HCT116 (cell line): ENCODE measurements at regions not wholly inside any gene's neighbourhood (a gene's known extent, or its start where the extent isn't known, plus 50 kb on each side); places are given as distances from the start of the nearest gene placed in this dataset.

Experiments
- ATAC-seq: fragments of 200-7000 bp; cut with Tn5 transposase; 2 replicates; pipeline ENCODE4 v1.9.1; 2020; ENCODE audit warnings: mild to moderate bottlenecking, moderate library complexity
- BruUV-seq: library from RNA; stranded (reverse); fragments of 400-500 nt; replicated peaks from 2 replicates; lab custom pipeline; 2021; lab: Mats Ljungman, UMichigan
- CTCF ChIA-PET: fragments of 300-600 bp; sonication (Branson Sonifier 250); formaldehyde crosslinking; loops from one replicate; lab custom pipeline; 2021; ENCODE audit warnings: antibody characterized with exemption; lab: Charles Lee
- POLR2A ChIA-PET: fragments of 300-600, 350-600 bp; sonication (Branson Sonifier 250); formaldehyde crosslinking; loops from one replicate; lab custom pipeline; 2021; ENCODE audit warnings: antibody characterized with exemption; lab: Charles Lee
- RAD21 ChIA-PET, 2 experiments: fragments of 300-600 bp; sonication (Branson Sonifier 250); formaldehyde crosslinking; loops; one replicate each; lab custom pipeline; 2023; ENCODE audit warnings: low total read pairs in 2 of 2; ENCODE audit not compliant: uncharacterized antibody in 2 of 2, unreplicated experiment in 2 of 2, low non-redundant PET in 1 of 2; lab: Charles Lee
- DNase-seq: peaks from one replicate; pipeline ENCODE4 v3.0.0-alpha.2; 2010; ENCODE audit warnings: low read depth, low spot score
- H2AFZ ChIP-seq: fragments of 200-600 bp; shearing (Covaris generic), sonication (generic); 2 replicates; pipeline ENCODE4 v1.6.1; 2017; ENCODE audit warnings: low read depth, mixed run types, mixed read lengths, antibody characterized with exemption, low read length; ENCODE audit not compliant: poor library complexity, severe bottlenecking
- H3K27ac ChIP-seq: 2 replicates; pipeline ENCODE4 v1.5.1; 2012; ENCODE audit warnings: low read depth, low read length
- H3K27me3 ChIP-seq: fragments of 200-600 bp; sonication (generic); 2 replicates; pipeline ENCODE4 v1.6.1; 2016; ENCODE audit warnings: mixed run types, low read length, mixed read lengths; ENCODE audit not compliant: insufficient read depth
- H3K36me3 ChIP-seq, 2 experiments: fragments of 200-500 bp in 1 of 2; fragments of 200-600 bp in 1 of 2; sonication (Bioruptor generic) in 1 of 2; sonication (generic) in 1 of 2; 2 replicates each; pipeline versions ENCODE4 v1.5.1 to v1.6.1; 2014 to 2016; ENCODE audit warnings: low read length in 2 of 2, inconsistent platforms in 1 of 2, mixed read lengths in 1 of 2, mixed run types in 1 of 2; ENCODE audit not compliant: insufficient read depth in 2 of 2, control insufficient read depth in 1 of 2
- H3K4me1 ChIP-seq, 2 experiments: fragments of 200-600 bp in 1 of 2; sonication (generic) in 1 of 2; 2 replicates each; pipeline versions ENCODE4 v1.5.1 to v1.6.1; 2012 to 2017; ENCODE audit warnings: low read length in 2 of 2, inconsistent platforms in 1 of 2, mild to moderate bottlenecking in 1 of 2, mixed read lengths in 1 of 2, mixed run types in 1 of 2, moderate library complexity in 1 of 2; ENCODE audit not compliant: insufficient read depth in 2 of 2, control insufficient read depth in 1 of 2
- H3K4me2 ChIP-seq: fragments of 200-600 bp; sonication (generic); 2 replicates; pipeline ENCODE4 v1.6.1; 2017; ENCODE audit warnings: mixed run types, low read length, mixed read lengths
- H3K4me3 ChIP-seq, 2 experiments: fragments of 200-600 bp in 1 of 2; sonication (generic) in 1 of 2; replicated peaks in 1 of 2; 2 replicates each; pipeline ENCODE4 v1.5.1; 2011 to 2016; ENCODE audit warnings: low read length in 2 of 2, control low read depth in 1 of 2, low read depth in 1 of 2, mild to moderate bottlenecking in 1 of 2, mixed read lengths in 1 of 2, mixed run types in 1 of 2
- H3K79me2 ChIP-seq: fragments of 200-600 bp; sonication (generic); 2 replicates; pipeline ENCODE4 v1.6.1; 2017; ENCODE audit warnings: mild to moderate bottlenecking, mixed run types, low read length, moderate library complexity, mixed read lengths; ENCODE audit not compliant: insufficient read depth
- H3K9ac ChIP-seq: fragments of 200-600 bp; sonication (generic); 2 replicates; pipeline ENCODE4 v1.6.1; 2016; ENCODE audit warnings: low read length, mixed read lengths
- H3K9me2 ChIP-seq: fragments of 200-600 bp; sonication (generic), shearing (Covaris generic); 2 replicates; pipeline ENCODE4 v1.6.1; 2017; ENCODE audit warnings: mixed run types, mild to moderate bottlenecking, moderate library complexity; ENCODE audit not compliant: insufficient read depth
- H3K9me3 ChIP-seq, 2 experiments: fragments of 200-500 bp in 1 of 2; fragments of 200-600 bp in 1 of 2; sonication (Bioruptor generic) in 1 of 2; sonication (generic) in 1 of 2; 2 replicates each; pipeline ENCODE4 v1.6.1; 2014 to 2017; ENCODE audit warnings: low read length in 2 of 2, mixed read lengths in 2 of 2, inconsistent platforms in 1 of 2, low read depth in 1 of 2, mild to moderate bottlenecking in 1 of 2, mixed run types in 1 of 2, moderate library complexity in 1 of 2; ENCODE audit not compliant: control insufficient read depth in 1 of 2, insufficient read depth in 1 of 2
- H4K20me1 ChIP-seq: fragments of 200-600 bp; sonication (generic), shearing (Covaris generic); 2 replicates; pipeline ENCODE4 v1.6.1; 2017; ENCODE audit warnings: mixed run types, mild to moderate bottlenecking, moderate library complexity; ENCODE audit not compliant: insufficient read depth
- CEBPB ChIP-seq: IDR thresholded peaks from 2 replicates; pipeline ENCODE4 v1.6.1; 2012; ENCODE audit warnings: low read depth
- EGR1 ChIP-seq: IDR thresholded peaks from 2 replicates; pipeline ENCODE4 v1.6.1; 2012; ENCODE audit warnings: low read depth
- EZH2phosphoT487 ChIP-seq: fragments of 200-600 bp; IDR thresholded peaks from 2 replicates; pipeline ENCODE4 v1.6.1; 2018; ENCODE audit warnings: antibody characterized with exemption, borderline replicate concordance
- RAD21 ChIP-seq: IDR thresholded peaks from 2 replicates; pipeline ENCODE4 v1.6.1; 2012; ENCODE audit warnings: low read depth, mild to moderate bottlenecking
- SP1 ChIP-seq: IDR thresholded peaks from 2 replicates; pipeline ENCODE4 v1.6.1; 2012; ENCODE audit warnings: low read depth
- ZBTB33 ChIP-seq: IDR thresholded peaks from 2 replicates; pipeline ENCODE4 v1.6.1; 2011; ENCODE audit warnings: mild to moderate bottlenecking, low read length, moderate library complexity; ENCODE audit not compliant: insufficient replicate concordance; ENCODE audit errors: extremely low read depth
- ZNF274 ChIP-seq: fragments of 200-500 bp; sonication (Bioruptor generic); IDR thresholded peaks from 2 replicates; pipeline ENCODE4 v1.6.1; 2014; ENCODE audit warnings: mild to moderate bottlenecking, low read depth, low read length, inconsistent platforms
- intact Hi-C: fragments of 100-400 bp; cut with micrococcal nuclease; formaldehyde crosslinking; loops from 2 replicates; pipeline ENCODE4 v1.10.0; 2022
- TF ChIP-seq, protein P1 (sequence below): IDR thresholded peaks from 2 replicates; pipeline ENCODE4 v1.6.1; 2012
- TF ChIP-seq, protein P2 (sequence below): IDR thresholded peaks from 2 replicates; pipeline ENCODE4 v1.6.1; 2012

DNA sequence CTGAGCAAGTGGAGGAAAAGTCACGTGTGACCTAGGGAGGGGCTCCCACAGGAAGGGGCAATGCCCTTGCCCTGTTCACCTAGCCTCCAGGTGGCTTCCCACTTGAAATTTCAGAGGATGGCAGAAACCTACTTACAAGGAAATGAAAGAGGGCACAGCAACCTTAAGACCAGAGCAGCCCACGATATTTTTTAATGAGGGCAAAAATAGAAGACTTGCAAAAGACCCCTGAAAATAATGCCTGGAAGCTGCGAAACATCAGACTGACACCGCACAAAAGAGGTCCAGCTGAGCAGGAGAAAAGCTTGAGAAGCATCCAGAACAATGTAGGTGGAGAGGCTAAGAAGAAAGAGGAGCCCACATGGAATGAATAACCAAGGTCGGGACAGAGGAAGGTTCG is 66.1 kb downstream of the KLF15 start:
- no peak for DNase-seq
- Histone ChIP-seq H3K27ac (no peak overlapping the region), H3K9ac (no peak overlapping the region), H3K27me3 (no peaks in the 10 kb centered on the region), H3K79me2 (no peaks in the 10 kb centered on the region), H2AFZ (no peak overlapping the region), H3K4me3 (no peak overlapping the region), H3K9me3 (no peaks in the 10 kb centered on the region), H4K20me1 (no peaks in the 10 kb centered on the region), H3K36me3 (no peaks in the 10 kb centered on the region), H3K4me1 (peaks cover 15 to 19% of the 10 kb centered on the region in 2 experiments), H3K4me2 (no peak overlapping the region), H3K9me2 (no peaks in the 10 kb centered on the region)
- RAD21 ChIA-PET = no interaction called here
- intact Hi-C loops = no loop called here
- no TSS peak for BruUV-seq
- POLR2A ChIA-PET = no interaction called here
- no peak for TF ChIP-seq ZBTB33
- no peak for TF ChIP-seq ZNF274
- TF ChIP-seq EZH2phosphoT487 = no peak
- TF ChIP-seq CEBPB = no peak
- TF ChIP-seq SP1 = no peak
- no peak for TF ChIP-seq RAD21
- TF ChIP-seq, protein P1, sequence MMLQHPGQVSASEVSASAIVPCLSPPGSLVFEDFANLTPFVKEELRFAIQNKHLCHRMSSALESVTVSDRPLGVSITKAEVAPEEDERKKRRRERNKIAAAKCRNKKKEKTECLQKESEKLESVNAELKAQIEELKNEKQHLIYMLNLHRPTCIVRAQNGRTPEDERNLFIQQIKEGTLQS = no peak
- TF ChIP-seq, protein P2, sequence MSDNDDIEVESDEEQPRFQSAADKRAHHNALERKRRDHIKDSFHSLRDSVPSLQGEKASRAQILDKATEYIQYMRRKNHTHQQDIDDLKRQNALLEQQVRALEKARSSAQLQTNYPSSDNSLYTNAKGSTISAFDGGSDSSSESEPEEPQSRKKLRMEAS = no peak
- no peak for TF ChIP-seq EGR1
- ATAC-seq = no peak
- CTCF ChIA-PET = no interaction called here
